Right lobe of liver (tissue), 6 donors: ENCODE measurements at regions not wholly inside any gene's neighbourhood (a gene's known extent, or its start where the extent isn't known, plus 50 kb on each side); places are given as distances from the start of the nearest gene placed in this dataset.
A peak's percentile ranks its signal among the peaks of the same experiment; 100 is the strongest.

Experiments used
- ATAC-seq, 4 donors: fragments of 200-7000 bp; cut with Tn5 transposase; one replicate each; pipeline ENCODE4 v1.9.1; 2020; ENCODE audit warnings: mild to moderate bottlenecking in 4 of 4, moderate library complexity in 4 of 4
- DNase-seq, 3 donors: peaks; one replicate each; pipeline ENCODE4 v3.0.0-alpha.2; 2020
- H3K27ac ChIP-seq, 3 donors: fragments of 200-600 bp; one replicate each; pipeline ENCODE4 v1.8.0; 2022
- H3K27me3 ChIP-seq, 2 donors: fragments of 200-600 bp; one replicate each; pipeline ENCODE4 v1.8.0; 2022
- H3K36me3 ChIP-seq, 4 donors: fragments of 200-600 bp; sonication (generic) in 1 of 4; one replicate each; pipeline versions ENCODE4 v1.5.1 to v1.8.0; 2017 to 2022; ENCODE audit warnings: control low read depth in 1 of 4
- H3K4me1 ChIP-seq, 4 donors: fragments of 200-600 bp; sonication (generic) in 1 of 4; one replicate each; pipeline versions ENCODE4 v1.5.1 to v1.8.0; 2017 to 2022; ENCODE audit warnings: control low read depth in 1 of 4
- H3K4me3 ChIP-seq, 3 donors: fragments of 200-600 bp; one replicate each; pipeline ENCODE4 v1.8.0; 2022
- H3K9me3 ChIP-seq, 4 donors: fragments of 200-600 bp; sonication (generic) in 1 of 4; one replicate each; pipeline versions ENCODE4 v1.5.1 to v1.8.0; 2017 to 2022; ENCODE audit warnings: control low read depth in 1 of 4
- POLR2A ChIP-seq: fragments of 450-650 bp; IDR thresholded peaks from one replicate; pipeline ENCODE4 v1.6.1; 2017; ENCODE audit warnings: antibody characterized with exemption, mild to moderate bottlenecking
- WGBS: methylation state at CpG from one replicate; pipeline ENCODE4 v1.1.6; 2018; ENCODE audit warnings: low coverage, low lambda C conversion rate; ENCODE audit not compliant: insufficient coverage; ENCODE audit errors: missing lambda C conversion rate; 5-methylcytosine and 5-hydroxymethylcytosine counted together
- intact Hi-C, 2 donors: fragments of 100-400 bp; cut with DNase I; formaldehyde crosslinking; loops; one replicate each; pipeline versions ENCODE4 v1.11.2 to v1.14.1; 2022
- TF ChIP-seq, protein P1 (sequence below), 4 donors: fragments of 200-600 bp in 3 of 4; fragments of 450-650 bp in 1 of 4; IDR thresholded peaks; one replicate each; pipeline versions ENCODE4 v1.5.1 to v1.8.0; 2016 to 2022; ENCODE audit warnings: antibody characterized with exemption in 4 of 4, mild to moderate bottlenecking in 2 of 4
- donor health status: DM: no; HTN: yes; CAD: no.
- donor health status: DM: no; HTN: no; CAD: no.
- donor health status: DM: no; HTN: no; CAD: no.
- donor health status: DM: no; HTN: yes; CAD: no.
- donor health status: DM: no; HTN: yes; CAD: no.

DNA sequence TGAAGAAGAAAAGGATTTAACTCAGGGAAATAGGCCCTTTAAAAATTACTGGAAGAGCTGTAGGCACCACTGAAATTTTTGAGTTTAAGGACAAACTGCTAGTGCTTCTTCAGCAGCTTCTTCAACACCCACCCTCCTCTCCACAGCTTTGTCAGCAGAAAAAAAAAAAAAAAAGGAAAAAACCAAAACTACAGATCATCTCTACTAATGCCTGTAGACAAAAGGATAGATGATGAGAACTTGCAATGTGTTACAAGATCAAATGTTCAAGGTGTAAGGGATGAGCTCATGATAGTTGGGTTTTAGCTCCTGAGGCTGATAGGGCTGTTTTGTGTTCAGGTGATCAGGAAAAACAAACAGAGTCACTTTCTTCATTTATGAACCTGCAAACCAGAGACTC lies 55.2 kb upstream of the PREP start:
- DNase-seq = no peak
- Histone ChIP-seq H3K27ac (no peak overlapping the region), H3K36me3 (no peaks in the 10 kb centered on the region), H3K27me3 (peaks cover 0 to 8% of the 10 kb centered on the region in 2 donors), H3K4me3 (no peak overlapping the region), H3K9me3 (no peaks in the 10 kb centered on the region), H3K4me1 (no peaks in the 10 kb centered on the region)
- intact Hi-C loops = no loop called here
- TF ChIP-seq, protein P1, sequence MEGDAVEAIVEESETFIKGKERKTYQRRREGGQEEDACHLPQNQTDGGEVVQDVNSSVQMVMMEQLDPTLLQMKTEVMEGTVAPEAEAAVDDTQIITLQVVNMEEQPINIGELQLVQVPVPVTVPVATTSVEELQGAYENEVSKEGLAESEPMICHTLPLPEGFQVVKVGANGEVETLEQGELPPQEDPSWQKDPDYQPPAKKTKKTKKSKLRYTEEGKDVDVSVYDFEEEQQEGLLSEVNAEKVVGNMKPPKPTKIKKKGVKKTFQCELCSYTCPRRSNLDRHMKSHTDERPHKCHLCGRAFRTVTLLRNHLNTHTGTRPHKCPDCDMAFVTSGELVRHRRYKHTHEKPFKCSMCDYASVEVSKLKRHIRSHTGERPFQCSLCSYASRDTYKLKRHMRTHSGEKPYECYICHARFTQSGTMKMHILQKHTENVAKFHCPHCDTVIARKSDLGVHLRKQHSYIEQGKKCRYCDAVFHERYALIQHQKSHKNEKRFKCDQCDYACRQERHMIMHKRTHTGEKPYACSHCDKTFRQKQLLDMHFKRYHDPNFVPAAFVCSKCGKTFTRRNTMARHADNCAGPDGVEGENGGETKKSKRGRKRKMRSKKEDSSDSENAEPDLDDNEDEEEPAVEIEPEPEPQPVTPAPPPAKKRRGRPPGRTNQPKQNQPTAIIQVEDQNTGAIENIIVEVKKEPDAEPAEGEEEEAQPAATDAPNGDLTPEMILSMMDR (IDR thresholded peaks at IDR 0.05) = no peak
- TF ChIP-seq POLR2A = no peak
- no peak for ATAC-seq

DNA sequence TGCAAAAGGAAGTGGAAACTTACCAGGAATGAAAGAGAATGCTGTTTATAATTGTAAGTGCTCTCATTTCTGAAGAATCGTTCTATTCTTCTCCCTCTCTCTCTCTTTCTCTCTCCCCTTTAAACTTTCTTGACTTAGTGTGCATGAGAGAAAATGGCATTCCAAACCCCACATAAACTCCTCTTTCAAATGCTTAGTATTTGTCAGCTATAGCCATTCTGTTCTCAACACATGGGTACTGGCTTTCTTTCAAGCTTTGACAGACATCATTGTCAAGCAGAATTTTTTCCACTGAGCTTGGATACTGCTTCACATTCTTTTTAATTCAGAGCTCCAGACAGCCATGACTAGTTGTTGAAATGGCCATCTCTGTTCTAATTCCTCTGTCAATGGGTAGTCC lies 51.1 kb upstream of the PREP start:
- no peaks in the 10 kb centered on the region for H3K9me3 ChIP-seq
- TF ChIP-seq, protein P1 (IDR thresholded peaks at IDR 0.05) = no peak
- TF ChIP-seq POLR2A = no peak
- DNase-seq (no peak), ATAC-seq (no peak)
- no peak overlapping the region for H3K4me3 ChIP-seq
- H3K27me3 ChIP-seq = peaks cover 0 to 8% of the 10 kb centered on the region in 2 donors
- H3K27ac ChIP-seq = no peak overlapping the region
- H3K4me1 ChIP-seq = no peaks in the 10 kb centered on the region
- WGBS = 73% methylated on average over 1 of the region's 1 CpG
- H3K36me3 ChIP-seq = no peaks in the 10 kb centered on the region
- intact Hi-C loops = no loop called here

DNA sequence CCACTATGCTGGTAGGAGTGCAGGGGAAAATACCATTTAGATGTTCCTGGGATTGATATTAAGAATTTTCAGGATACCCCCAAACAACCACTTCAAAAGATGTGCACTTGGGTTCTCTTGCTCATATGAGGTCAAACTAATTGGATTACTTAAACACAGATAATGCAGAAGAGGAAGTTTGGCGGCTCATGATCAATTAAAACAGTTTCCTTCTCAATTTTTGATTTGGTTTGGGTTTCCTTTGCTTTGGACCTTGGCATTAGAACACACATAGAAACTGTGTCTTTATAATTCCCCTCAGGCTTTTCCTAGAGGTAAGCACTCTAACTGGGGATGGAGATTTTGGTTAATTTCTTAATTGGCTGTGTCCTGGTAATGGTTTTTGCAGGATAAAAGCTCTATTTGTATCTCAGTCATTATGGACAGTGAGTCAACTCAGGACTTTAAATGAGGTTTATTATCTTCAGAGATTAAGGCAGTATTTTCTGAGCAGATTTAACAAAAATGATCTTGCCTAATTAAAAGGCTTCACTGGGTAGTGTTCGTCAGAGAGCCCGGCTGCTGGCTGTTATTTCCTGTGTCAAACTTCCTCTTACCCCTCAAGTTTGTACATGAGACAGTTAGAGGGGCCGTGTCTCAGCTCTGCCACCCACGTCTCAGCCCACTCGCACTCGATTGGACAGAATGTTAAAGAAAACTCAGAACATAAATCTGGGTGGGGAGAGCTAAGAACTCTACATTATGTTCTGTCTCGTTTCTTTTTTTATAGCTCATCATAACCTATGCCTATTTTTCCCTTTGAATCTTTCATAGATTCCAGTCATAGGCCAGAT lies 50.3 kb upstream of the PREP start:
- ATAC-seq = peak; percentile 38 to 65 (median 41)
- no peaks in the 10 kb centered on the region for H3K4me1 ChIP-seq
- intact Hi-C loops = no loop called here
- DNase-seq = no peak
- WGBS = 30% methylated on average over 8 of the region's 8 CpGs
- no peak overlapping the region for H3K27ac ChIP-seq
- no peak overlapping the region for H3K4me3 ChIP-seq
- H3K27me3 ChIP-seq = peaks cover 0 to 8% of the 10 kb centered on the region in 2 donors
- TF ChIP-seq POLR2A = peak; percentile 41
- TF ChIP-seq, protein P1 (IDR thresholded peaks at IDR 0.05) = no peak
- H3K9me3 ChIP-seq = no peaks in the 10 kb centered on the region
- H3K36me3 ChIP-seq = no peaks in the 10 kb centered on the region
